ENCODE measurements at regions not wholly inside any gene's neighbourhood (a gene's known extent, or its start where the extent isn't known, plus 50 kb on each side); places are given as distances from the start of the nearest gene placed in this dataset.

DNA sequence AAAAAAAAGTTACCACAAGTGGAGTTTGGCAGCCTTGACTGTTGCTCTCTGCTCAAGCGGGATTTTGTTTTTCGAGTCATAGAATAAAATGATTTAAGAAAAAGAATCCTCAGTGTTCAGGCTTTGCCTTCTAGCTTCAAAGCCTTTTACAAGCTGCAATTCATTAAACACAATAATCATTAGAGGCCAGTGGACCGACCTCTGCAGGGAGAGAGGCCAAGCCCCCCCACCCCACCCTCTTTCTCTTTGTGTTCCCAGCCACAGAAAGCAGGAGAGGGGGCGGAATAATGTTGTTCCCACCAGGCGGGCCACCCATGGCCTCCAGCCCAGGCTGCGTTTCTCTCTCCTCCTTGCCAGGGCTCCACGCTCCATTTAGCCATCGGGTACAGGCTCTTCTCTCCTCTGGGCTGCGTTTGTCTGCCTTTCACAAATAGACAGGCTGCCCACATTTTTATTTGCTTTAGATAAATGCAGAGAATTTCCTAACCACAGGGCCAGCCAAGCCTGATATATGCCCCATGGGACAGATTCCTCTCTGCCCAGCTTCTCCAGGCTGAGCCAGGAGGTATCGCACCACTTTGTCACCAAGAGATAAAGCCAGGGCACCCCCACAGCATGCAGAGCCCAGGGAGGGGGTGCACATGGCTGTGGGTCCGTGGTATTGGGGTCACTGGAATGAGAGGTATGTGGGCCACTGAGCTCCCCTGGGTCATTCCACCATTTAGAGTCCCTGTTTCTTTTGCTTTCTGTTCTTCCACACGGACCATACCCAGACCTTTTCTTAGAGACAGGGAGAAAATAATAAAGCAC is 318.8 kb downstream of the PIK3R1 start:
- DNase-seq (ENCODE audit: low spot score), result no peak

DNA sequence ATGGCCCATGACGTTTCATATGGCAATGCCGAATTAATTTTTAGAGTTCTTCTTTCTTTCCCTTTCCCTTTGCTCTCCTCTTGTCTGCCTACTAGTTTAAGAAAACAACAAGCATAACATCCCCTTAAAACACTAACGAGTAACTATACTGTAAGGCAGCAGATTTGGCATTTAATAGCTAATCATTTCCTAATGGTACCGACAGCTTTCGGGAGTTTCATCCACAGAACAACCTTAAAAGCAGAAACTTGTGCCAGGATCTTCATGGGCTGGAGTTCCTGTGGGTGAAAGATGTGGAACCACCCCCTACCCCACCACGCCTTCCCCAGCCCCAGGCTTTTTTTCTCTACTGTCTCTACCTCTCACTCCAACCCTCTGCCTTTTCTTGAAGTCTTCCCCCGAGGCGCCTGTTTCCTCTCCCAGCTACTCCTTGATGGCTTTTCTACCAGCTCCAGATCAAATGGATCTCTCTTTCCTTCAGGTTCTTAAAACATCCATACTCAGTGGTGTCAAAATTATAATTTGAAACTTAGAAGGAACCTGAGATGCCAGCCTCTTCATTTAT is 319.5 kb downstream of the PIK3R1 start:
- DNase-seq (ENCODE audit: low spot score), result no peak

DNA sequence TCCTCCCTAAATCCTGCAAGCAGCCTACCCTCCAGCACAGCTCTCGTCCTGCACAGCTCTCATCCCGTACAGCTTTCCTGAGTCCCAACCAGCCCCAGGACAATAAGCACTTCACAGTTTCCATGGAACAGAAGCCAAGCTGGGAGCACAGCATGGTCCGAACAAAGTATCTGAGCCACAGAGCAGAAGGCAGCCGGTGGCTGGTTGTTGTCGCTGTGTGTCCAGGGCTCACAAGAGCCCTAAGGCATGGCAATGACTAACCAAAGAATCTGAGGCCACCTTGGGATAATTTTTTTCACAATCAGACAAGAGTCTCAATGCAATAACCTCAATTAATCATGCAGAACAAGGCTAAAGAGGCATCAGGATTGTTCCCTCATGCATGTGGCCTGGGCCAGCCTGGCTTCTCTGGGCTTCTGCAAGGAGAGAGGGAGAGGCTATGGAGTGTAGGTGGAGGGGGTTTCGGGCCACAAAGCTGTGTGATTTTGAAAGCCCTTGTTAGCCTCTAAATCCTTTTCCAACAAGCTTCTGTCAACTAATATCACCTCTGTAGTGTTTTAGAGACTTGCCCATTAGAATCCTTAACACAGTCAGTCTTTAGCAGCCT is 323.4 kb downstream of the PIK3R1 start:
- no peak for DNase-seq (ENCODE audit: low spot score)

DNA sequence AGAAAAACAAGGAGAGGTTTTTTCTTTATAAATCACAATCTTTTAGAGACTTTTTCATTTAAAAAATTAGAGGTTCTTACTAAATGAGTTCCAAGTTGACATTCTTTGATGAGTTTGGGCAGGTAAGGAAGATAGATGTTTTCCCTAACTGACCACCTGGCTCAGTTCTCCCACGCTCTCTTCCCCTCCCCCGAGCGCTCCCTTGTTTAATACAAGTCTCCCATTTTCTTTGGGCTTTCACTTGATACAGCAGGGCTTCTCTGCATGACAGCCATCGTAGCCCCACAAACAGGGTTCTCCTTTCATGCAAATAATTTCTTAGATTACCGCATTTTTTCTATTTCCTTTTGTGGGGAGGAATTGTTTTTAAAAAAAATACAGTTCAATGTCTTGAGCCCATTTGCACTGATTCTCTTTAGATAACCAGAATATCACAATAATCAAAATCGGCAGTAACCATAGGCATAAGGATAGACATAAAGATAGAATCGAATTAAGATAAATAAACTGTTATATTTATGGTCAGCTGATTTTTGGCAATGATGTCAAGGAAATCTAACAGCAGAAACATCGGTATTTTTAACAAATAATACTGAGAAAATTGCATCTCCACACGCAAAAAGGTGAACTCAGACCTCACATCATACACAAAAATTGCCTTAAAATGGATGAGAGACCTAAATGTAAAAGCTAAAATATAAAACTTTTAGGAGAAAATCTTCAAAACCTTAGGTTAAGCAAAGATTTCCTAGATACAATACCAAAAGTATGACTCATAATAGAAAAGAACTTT is 325.4 kb downstream of the PIK3R1 start:
- DNase-seq (ENCODE audit: low spot score), result no peak

DNA sequence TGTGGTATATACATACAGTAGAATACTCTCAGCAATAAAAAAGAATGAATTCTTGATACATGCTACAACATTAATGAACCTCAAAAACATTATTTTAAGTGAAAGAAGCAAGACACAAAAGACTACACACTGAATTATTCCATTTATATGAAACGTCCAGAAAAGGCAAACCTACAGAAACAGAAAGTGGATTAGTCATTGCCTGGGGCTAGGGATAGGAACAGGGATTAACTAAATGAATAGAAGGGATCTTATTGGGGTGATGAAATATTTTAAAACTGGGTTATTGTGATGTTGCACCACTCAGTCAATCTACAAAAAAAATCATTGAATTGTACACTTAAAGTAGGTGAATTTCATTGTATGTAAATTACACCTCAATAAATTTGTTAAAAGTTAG is 326.7 kb downstream of the PIK3R1 start:
- DNase-seq (ENCODE audit: low spot score), result no peak

DNA sequence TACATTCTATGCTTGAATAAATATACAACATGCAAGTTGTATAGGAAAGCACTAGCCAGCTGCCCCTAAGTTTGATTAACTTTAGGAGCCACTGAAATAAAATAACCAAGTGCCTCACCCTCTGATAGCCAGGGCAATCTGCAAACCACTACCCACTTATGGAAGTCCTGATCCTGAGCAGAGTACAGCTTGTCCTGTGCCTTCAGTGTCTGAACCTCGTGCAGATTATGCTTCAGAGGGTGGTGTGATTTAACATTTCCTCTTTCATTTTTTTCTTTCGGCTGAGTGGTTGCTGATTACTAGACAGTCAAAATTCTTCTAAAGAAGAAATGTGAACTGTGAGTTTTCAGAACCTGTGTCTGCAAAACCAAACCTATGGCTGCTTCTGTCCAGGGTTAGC is 327.7 kb downstream of the PIK3R1 start:
- DNase-seq (ENCODE audit: low spot score), result no peak

DNA sequence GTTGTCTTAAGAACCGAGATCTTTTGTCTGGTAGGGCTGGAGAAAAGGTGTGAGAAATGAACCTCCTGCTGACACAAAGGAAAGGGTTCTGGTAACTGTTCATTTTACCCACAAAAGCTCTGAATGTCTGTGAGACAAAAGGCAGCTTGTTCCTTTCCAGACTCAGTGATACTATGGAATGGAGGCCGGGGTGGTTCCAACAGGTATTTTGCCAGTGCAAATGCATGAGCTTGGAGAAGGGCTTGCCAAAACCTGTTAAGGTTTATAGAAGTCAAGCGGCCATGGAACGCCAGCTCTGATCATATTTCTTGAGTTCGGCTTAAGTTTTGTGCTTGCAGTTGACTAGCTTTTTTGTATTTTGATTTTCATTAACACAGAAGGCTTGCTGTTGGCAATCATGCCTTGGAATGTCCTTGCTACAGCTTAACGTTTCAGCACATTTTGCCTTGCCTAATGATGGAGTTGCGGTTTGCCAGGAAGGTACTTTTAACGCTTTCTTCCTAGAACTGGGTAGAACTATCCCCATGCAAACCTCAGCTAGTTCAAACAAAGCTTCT is 328.6 kb downstream of the PIK3R1 start:
- no peak for DNase-seq (ENCODE audit: low spot score)

DNA sequence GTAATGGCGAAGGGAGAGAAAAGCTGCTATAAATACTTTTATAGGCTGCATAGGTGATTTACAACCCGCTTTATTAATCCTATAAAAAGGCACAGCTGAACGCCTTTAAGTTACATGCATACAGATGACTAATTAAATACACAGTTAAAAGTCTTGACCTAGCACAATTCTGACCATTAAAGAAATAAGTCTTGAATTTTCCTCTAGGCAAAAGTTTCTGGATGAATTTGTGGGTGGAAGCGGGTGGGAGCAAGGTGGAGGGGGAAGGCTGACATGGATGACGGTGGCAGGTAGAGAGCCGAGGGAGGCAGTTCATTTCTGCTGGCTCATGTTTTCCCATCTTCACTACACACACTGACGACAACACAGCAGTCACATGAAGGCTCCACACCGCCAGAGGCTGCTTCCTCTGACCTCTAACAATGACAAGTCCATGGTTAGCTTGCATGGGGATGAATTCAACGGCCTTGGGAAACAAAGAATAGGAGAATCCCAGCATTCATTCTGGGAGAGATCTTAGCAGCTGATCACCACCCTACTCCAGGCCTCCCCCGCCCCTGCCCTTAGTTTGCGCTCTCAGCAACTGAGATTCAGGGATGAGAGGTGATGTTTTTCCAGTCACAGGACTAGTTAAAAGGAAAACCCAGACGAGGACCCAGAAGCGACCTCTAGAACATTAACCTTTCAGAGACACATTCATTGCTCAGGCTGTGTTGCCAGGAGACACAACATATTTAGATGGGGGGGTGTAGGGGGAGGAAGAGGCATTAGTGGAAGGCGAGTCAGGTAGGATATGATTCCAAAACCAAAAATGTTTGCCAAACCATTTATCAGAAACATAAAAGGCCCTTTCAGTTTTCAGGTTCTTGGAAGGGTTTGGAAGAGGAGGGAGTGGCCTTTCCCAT is 329.3 kb downstream of the PIK3R1 start:
- DNase-seq (ENCODE audit: low spot score), result peak; percentile 13

DNA sequence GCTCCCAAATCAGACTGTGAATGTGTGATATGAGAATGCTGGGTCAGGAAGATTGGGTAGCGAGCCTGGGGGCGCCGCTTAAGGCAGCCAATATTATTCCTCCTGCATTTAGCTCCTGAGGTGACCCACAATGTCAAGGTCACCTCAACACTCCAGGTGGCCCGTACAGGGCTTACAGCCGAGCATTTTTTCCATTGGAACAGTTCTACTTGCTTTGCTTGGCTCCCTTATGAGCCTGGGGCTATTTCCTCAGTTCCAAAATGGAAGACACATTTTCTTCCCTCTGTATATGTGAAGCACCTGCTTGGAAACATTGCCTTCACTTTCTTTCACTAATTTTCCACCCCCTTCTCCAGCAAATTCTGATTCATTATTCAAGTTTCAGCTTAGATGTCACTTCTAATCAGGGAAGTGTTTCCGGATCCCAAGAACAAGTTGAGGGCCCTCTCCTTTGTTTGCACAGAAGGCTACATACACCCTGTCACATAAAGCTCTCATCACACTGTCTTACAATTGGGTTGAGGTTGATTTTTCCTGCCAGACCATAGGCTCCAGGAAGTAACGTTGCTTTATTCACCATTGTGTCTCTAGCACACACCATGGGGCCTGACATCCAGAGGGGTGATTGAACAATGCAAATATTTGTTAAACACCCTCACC is 330.2 kb downstream of the PIK3R1 start:
- DNase-seq (ENCODE audit: low spot score), result no peak

DNA sequence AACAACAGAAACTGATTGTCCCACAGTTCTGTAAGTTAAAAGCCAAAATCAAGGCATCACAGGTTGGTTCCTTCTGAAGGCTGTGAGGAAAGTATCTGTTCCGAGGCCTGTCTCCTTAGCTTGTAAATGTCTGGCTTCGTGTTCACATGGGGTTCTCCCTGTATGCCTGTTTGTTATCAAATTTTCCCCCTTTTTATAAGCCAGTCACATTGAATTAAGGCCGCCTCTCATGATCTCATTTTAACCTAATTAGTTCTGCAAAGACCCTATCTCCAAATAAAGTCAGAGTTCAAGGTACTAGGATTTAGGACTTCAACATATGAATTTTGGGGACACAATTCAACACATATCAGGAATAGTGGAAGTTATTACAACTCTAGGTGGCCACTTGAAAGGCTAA is 331.5 kb downstream of the PIK3R1 start:
- no peak for DNase-seq (ENCODE audit: low spot score)

DNA sequence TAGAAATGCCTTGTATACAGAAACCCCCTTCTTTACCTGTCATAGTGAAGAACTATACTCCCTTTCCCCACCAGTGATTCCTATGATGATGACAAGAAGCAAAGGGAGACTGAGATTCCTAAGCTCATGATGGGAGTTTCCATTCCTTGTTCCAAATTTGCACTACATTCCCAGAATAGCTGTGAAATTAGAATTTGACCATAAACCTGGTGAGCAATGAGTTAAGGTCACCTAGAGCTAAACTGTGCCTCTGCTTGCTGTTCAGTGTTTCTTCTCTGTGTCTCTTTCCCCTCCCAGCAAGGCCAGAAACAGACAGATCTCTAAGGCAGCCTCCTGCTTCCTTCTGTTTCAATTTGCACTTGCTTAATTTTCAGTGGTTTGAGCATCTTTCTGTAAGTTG is 332.1 kb downstream of the PIK3R1 start:
- no peak for DNase-seq (ENCODE audit: low spot score)

DNA sequence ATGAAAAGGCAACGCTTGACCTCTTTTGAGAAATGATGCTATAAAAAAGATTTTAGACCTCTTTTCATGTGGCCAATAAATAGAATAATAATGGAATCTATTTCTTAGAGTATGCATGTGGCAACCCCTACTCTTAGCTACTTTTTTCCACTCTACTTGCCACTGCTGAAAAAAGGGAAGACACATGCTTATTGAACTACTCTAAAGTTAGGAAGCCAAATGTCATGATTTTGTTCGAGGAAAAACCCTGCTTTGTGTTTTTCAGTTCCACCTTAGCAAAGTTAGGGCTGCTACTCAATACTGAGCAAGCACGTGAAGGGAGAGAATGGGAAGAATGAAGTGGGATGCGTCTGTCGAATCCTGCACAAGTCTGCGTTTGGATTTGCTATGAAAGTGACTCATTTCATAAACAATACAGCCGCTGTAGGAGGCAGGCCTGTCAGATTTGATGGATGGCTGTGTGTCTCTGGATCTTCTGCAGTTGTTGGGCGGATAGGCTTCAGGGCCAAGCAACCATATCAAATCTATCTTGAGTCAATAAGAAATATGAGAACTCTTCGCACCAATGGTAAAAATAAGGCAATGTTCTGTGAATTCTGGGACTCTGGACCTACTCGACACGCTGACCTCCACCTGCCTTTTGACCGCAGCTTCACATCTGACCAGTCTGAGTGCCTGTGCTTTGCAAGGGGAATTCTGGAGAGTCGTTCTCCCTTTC is 333.6 kb downstream of the PIK3R1 start:
- DNase-seq (ENCODE audit: low spot score), result no peak

DNA sequence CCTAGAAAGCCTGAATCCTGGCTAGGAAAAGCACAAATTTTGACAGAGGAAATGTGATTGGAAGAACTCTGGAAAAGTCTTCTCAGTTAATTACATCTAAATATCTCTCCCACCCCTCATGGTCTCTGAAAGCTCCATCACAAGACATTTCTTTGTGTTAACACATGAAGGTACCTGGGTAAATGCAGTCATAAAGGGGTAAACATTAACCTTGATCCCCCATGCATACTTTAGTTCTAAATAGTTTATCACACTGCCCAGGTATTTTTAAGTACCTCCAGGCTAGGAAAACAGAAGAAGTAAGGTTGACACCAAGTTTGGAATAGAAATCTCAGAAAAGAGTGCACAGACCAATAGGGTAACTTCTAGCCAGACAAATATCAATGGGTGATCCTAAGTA is 334.5 kb downstream of the PIK3R1 start:
- DNase-seq (ENCODE audit: low spot score), result no peak

DNA sequence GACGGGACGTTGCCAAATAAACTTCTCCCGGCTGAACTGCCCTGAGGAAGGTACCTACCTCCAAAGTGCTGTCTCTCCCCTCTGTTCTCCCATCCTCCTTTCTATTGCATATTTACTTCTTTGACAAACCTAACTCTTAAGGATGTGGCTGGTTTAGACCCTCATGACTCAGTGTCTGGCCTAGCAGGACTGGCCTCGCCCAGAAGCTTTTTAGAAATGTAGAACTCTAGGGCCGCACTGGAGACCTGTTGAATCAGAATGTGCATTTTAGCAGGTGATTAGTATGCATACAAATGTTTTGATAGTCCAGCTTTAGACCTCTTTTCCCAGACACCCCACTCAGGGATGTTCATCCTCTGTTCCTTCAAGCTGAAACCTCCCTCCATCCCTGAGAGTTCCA is 335.9 kb downstream of the PIK3R1 start:
- DNase-seq (ENCODE audit: low spot score), result no peak

DNA sequence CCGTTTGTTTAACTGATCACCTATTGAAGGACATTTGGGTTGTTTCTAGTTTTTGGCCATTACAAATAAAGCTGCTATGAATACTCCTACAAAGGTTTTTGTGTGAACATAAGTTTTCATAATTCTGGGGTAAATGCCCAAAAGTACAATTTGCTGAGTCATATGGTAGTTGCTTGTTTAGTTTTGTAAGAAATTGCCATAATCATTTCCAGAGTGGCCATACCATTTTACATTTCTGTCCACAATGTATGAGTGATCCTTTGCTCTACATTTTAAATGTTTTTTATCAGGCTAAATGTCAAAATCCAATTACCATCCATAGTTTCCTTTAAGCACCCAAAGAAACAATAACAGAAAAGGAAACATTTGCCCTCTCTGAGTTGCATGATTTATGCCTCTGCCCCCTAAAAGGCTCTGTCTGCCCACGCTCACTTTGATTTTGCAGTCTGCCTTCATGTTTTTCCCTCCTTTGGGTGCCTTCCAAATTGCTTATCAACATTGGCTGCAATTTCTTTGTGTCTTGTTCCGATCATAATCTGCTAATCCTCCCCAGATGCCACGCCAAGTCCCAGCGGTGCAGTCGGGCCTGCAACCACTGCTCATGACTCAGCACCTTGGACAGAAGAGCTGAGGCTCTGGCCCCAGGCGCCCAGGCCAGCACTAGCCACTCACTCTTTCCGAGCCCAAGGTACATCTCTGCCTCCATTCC is 339.2 kb downstream of the PIK3R1 start:
- no peak for DNase-seq (ENCODE audit: low spot score)

DNA sequence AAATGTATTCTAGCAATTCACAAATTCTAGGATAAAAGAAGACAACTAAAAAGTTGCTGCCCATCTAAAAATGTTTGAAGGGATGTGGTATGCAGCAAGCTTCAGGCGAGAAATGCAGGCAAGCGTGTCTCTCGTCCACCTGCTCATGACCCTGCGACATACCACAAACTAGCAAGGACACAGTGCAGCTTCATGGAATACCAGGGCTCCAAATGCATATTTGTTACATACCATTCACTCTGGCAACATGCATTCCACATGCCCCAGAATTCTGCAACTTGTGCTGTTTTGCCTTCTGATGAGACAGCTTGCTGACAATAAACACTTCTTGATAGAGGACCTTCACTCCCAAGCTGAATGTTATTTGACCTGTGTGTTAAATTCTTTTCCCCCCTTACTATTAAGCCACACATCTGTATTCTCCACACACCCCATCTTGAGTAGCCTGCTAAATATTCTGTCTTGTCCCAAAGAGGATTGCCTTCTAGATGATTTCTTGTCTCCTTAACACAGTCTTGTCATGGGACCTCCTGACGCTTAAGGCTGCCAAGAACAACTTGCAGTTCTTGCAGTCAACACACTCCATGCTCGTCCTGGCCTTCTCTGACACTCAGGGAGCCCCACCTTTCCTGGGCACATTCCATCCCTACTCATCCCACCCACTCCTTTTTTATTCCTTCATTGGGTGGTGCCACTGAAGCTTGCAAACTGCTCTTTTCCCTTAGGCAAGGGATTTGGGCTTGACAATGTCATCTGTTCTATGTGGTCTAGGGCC is 340.5 kb downstream of the PIK3R1 start:
- no peak for DNase-seq (ENCODE audit: low spot score)

DNA sequence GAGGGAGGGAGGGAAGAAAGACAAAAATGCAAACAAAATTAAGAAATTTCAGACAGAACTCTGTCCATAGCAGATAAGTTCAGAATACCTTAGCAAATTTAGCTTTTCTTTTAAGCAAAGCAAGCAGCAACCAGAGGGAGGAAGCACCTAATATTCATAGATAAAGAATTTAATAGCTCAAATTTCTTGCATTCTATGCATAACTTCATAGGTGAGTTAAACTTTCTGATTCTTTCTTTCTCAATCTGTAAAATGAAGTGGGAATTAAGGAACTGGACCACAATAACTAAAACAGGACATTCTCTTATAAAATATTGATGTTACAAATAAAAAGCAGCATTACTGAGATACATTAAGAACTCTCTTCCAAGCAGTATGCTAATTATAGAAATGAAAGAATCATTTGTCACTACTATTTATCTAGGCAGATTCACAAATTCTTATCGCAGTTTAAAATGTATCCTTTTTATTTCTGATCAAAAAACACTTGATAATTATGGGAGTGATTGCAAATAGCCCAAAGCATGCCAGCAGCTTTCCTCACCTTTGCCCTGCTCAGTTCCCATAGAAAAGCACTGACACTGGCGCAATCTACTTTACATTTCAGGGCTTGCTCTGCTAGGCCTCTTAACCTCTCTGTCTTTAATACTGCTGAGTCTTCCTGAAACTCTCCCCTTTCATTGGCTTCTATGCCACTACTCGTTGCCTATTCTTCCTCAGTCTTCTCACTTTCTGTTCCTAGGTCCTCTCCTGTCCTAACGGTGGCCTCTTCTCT is 341.8 kb downstream of the PIK3R1 start:
- DNase-seq (ENCODE audit: low spot score), result no peak

DNA sequence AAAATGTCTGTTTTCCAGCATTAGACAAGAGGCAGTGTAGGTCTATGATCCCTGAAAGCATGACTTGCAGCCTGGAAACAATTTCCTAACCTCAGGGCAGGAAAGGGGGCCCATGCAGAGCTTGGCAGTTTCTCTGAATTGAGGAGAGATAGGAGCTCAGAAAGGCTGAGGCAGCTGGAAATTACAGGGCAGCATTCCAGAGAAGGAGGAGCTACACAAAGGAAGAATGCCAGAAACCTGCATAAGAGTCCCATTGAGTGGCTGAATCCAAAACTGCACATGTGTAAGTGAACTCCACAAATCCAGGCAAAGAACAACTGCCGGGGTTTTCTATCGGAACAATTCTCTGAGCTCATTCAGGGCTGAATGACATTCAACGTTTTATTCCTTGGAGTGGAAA is 346.8 kb downstream of the PIK3R1 start:
- no peak for DNase-seq (ENCODE audit: low spot score)

Measured in kidney capillary endothelial cell (primary cell).